Nucleus accumbens (tissue), 56 donors: ENCODE measurements at regions not wholly inside any gene's neighbourhood (a gene's known extent, or its start where the extent isn't known, plus 50 kb on each side); places are given as distances from the start of the nearest gene placed in this dataset.

Experiments
- DNase-seq, 56 donors: peaks; one replicate each; lab custom pipeline; 2025; lab: John Stamatoyannopoulos, UW

DNA sequence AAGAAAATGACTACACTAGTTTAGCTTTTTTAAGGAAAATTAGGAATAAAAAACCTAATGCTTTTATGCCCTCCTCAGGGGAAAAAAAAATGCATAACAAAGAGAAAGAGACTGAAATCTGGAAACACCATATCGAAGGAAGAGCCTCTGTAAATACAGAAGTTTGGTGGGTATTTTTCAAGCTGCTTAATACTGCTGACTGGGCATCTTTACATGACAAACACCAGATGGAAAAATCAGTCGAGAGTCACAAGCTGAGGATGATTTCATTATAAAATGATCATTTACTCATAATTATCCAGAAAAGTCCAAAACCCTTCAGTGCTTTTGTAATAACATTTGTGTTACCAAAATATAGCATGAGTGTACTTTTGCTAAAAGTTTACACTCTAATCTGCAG lies 1600.7 kb upstream of the ACVR2A start:
- DNase-seq = no peak

DNA sequence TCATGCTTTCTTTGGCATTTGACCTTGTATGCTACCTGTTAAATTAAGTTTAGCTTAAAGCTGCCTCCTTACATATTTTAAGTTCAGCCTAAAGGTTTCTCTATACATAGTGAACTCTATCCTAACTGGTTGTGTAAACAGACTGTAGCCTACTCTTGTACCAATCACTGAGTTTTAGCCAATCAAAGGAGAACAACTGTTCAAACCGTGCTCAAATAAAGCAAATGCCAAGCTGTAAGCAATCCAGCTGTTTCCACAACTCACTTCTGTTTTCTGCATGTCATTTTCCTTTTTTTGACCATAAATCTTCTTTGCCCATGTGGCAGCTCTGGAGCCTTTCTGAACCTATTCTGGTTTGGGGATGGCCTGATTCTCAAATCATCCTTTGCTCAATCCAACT lies 1603.8 kb upstream of the ACVR2A start:
- no peak for DNase-seq

DNA sequence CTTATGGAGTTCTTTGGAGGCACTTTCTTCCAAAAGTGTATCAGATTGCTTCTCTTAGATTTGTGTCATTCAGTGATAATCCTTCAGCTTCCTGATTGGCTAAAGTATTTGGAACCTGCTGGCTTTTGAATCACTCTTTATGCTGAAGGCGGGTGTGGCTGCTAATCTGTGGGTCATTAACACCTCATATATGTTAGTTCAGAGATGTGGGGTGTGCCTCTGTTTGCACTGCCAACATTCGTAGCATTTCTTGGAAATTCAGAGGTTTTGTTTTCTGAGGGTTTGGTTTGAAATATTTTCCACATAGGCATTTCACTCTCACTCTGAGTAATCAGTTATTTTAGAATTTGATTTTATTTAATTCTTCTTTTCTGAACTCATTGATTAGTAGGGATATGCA lies 1604.4 kb upstream of the ACVR2A start:
- no peak for DNase-seq

DNA sequence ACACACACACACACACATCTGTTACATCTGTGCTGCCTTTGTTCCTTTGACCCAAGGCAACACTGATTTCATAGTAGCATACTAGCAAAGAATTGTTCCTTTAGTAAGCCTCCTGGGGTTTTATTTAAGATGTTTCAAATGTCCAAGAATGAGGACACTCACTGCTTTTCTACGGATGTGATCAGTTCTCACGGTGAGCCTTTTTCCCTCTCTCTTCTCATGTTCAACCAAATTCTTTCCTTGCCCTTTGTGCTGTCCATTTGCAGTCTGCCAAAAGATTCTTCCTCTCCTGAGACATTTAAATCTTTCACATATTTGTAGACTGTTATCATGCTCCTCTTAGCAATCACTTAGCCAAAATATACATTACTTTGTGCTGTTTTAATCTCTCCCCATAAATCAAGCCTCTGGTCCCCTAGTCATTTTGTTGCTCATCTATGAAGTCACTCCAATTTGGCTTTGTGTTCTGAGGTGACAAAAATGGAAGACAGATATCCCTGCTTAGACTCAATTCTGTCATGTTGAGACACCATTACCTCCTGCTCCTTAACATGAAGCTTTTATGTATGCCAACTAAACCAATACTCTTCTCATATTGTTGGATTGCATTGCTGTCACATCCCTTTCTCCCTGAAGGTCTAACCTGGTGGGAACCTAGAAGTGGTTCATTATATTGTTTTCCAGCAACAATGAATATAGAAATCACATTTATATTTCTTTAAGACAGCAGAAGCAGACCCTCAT lies 1605.3 kb upstream of the ACVR2A start:
- DNase-seq = no peak

DNA sequence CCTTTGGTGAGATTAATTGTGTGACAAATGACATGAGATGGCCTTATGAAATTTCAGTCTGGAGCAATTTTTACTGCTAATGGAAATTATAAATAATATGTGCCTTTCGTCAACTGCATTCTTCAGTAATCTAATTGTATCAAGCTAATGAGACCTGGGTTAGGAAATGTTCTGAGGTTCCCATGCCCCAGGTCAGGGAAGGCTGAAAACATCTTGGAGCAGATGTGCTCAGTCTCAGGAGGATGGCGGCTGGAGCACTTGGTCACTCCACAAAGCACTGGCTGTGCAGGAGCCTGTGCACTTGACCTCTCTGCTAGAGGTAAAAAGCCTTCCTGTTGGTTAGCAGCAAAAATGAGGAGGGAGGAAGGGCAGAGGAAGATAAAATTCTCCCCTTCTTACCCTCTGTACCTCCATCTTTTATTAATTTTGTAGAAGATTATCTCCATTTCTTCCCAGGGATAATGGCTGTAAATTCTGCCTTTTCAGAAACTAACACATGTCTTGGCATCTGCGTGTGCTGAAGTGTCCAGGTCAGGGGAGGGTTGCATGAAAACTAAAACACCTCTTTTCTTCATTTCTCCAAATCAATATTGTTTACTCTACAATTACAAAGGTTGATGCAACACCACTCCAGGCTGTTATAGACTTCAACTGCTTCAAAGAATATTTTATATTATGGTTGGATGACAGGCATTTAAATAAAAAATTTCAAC lies 1606.4 kb upstream of the ACVR2A start:
- DNase-seq = no peak

DNA sequence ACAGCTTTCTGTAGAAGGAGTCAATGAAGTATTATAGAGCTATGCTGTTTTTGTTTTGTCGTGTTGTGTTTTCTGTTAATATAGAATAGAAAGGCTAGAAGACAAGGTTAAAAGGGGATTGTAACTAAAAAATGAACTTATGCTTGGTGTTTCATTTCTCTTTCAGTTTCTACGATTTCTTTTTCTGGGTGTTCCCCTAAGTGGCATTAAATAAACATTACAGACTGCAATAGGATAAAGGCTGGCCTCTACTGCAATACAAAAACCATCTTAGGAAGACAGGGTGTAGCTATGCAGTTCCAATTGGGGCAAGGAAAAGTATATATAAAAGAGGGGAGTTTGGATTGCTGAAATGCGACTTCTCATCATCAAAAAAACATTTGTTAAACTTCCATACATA lies 1609.7 kb upstream of the ACVR2A start:
- DNase-seq = no peak

DNA sequence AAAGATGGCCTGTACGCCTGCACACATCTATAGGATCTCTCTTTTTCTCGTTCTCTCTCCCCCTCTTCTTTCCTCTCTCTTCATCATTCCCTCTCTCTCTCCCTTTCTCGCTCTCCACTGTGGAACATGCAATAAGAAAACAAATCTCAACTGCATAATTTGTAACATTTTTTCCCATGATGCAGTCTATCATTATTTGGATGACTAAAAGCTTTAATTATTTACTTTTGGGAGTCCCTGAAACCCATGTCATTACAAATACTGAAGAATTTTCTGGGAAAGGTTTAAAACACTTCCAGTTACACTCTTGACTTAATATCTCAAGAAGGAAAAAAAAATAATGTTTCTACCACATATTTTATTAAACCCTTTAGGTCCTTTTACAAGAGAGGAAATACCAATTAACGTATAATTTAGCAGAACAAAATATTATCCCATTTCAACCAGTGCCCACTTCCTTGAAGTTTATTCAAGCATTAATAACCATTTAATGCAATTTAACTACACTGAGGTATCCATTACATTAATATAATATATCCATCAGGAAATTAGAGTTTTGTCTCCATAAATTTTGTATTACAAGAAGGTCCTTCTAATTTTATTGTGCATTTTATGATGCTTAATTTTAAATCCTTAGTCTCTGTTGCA lies 1615.2 kb upstream of the ACVR2A start:
- DNase-seq = no peak

DNA sequence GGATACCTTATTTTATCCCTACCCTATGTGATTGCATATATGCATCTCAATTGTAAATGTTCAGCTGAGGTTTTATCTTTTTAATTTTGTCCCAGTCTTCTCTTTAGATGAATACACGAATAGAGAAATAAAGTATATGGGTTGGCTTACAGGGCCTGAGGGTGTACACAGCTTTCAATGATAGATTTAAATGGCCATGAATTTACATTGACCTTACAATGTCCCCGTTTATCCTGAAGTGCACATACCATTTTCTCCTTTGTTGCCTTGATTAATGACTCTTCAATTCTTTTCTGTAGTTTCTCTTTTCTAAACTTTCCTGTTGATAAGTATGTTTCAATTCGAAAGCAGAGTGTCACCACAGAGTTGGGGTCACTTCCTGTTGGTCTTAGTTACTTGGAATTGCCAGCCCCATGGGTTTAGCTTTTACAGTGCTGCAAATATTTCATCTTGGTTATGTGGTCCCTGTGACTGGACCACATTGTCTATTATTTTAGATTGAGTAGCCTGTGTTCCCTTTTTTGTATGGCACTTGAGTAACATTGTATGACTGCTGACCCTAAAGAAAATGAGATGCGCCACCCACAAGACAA lies 1616.3 kb upstream of the ACVR2A start:
- no peak for DNase-seq

DNA sequence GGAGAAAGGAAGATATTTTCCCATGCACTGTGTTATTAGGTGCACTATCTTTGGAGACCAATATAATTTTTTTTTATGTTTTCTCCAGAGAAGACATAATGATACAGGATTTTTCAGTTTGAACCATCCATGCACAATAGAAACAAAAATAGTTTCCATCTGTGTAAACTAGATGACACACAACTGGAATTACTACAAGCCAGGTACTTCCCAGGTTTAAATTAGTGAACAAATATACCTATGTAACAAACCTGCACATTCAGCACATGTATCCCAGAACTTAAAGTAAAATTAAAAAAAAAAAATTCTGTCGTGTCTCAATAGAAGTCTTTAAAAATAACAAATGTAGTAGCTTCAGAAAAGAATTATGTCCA lies 1616.8 kb upstream of the ACVR2A start:
- DNase-seq = no peak

DNA sequence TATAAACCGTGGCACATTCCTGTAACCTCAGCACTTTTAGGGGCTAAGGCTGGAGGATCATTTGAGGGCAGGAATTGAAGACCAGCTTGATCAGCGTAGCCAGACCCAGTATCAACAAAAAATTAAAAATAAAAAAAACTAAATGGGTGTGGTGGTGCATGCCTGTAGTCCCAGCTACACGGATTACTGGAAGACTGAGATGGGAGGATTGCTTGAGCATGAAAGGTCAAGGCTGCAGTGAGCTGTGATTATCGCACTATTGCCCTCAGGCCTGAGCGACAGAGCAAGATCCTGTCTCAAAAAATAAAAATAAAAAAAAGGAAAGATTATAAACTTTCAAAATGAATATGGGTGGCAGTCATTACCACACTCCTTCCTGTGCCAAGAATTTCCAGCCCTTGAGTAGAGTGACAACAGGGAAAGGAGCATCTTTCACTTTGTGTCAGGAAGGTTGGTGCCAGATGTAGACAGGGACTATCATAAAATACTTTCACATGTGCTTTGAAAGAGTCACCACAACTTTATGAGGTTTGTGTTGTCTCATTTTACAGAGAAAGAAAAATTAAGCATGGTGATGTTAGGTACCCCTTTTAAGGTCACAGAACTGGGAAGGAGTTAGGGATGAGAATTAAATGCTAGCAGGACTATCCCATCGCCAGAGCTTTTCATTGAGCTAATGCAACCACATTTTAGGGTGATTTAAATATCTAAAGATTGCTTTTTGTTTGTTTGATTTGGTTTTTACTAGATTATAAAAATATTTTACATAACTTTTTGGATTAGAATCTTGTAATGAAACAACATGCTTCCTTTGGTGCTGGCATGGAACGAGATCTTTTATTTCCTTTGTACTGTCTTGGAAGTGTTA lies 1617.4 kb upstream of the ACVR2A start:
- no peak for DNase-seq

DNA sequence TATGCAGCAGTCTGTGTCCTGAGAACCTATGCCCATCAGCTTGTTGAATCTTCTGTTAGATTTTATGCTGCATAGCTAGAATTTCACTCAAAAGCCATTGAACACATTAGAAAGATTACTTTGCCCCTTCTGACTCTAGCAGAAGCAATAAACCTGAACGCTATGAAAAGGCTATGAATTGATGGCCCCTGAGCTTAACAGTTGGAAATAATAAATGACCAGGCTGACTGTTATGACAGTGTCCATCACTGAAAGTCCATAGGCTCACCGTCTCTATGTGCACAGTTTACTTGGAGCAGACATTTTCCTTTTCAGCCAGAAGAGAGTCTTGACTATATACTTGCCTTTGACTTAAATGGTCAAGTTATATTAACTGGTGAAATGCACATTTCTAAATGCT lies 1618.8 kb upstream of the ACVR2A start:
- DNase-seq = no peak

DNA sequence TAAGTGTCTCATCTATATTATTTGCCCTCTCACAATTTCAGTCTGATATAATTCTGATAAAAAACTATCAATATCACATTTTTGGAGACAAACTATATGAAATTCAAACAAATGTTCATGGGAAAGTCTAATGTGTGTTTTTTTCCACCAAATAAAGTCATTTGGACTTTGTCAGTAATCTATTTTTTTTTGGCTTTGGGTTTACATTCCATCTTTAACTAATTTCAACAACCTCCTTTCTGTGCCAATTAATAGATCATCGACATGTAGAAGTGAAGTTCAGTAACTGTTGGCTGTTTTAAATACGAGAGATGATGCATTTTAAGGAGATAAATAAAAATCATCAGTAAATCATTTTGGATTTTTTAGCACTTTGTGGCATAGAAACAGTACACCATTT lies 1623.0 kb upstream of the ACVR2A start:
- no peak for DNase-seq

DNA sequence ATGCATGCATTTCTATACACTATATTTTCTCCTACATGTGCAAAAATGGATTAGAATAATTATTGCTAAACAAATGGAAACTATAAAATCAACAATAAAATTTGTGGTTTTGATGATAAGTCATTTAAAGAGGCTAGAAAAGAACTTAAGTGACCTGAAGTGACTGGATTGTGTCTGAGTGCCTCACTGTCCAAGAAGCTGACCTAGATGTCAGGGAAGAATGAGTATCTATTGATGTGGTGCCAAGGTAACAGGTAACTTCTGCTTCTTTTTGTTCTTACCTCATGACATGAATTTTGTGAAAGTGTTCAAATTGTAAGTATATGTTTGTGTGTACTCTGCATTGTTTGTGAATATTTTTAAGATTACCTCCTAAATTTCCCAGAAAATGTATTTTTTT lies 1623.9 kb upstream of the ACVR2A start:
- no peak for DNase-seq

DNA sequence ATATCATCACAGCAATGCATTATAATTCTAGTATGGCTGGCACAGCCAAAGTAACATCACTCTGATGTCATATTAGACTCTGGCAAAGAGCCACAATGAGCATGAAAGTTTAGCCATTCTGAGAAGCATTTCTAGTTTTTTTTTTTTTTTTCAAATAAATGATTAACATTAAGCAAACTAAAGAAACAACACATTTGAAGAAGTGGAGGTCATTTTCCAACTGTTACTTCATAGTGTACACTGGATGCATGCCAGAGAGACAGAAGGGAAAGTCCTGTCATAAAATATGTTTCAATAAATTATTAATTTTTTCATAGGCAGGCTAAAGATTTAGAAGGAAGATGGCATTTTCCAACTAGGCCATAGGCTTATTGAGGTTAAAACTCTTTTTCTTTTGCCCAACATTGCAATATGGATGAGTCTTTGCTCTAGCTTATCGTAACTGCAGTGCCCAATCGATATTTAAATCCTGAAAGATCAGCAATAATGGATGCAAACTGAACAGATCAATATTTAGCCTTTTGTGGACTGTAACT lies 1630.4 kb upstream of the ACVR2A start:
- no peak for DNase-seq

DNA sequence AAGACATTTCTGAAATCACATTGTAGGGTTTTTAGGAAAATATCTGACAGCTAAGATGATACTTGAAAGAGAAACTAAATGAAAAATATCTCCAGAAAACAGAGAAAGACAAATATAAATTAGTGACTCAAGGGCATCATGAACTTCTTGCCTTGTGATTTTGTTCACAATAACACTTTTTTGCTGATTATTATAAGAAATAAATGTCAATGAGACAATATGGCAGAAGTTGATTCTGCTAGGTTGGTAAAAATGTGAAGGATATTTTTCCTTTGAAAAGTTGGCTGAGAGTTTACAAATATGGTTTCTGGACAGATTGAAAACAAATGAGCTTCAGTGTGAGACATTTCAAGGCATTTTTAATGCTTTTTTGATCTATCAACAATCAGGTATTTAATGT lies 1631.2 kb upstream of the ACVR2A start:
- DNase-seq = no peak

DNA sequence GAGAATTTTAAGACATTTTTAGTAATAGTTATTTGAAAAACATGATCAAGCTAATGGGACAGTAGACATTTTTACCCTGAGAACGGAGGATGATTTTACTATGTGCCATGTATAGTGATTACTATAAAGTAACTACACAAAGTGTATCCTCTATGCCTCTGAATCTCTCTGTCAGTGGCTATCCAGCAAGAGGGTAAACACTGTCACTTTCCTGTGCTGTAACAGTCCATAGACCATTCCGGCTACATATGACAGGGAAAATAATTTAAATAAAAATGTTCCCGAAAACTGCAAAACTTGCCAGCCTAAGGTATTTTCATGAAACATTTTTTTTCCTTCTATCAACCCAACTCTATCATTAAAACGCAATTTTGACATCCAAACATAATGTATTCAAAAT lies 1632.2 kb upstream of the ACVR2A start:
- no peak for DNase-seq

DNA sequence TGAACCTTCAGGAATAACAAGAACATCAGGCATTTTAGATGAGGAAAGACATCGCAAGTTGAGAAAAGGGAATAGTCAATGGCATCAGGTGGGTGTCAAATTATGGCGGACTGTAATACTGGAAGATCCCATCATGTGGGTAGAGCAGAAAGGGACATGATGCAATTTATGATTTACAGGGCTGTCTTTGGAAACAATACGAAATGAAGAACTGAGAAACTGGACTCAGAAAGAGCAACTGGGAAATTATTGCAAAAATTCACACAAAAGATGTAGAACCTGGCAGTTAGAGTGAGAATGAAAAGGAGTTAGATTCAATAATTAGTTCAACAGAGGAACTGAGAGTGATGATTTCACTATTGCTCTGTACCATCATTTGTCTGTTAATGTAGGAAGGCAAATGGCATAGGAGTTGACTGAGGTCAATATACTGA lies 1635.0 kb upstream of the ACVR2A start:
- no peak for DNase-seq

DNA sequence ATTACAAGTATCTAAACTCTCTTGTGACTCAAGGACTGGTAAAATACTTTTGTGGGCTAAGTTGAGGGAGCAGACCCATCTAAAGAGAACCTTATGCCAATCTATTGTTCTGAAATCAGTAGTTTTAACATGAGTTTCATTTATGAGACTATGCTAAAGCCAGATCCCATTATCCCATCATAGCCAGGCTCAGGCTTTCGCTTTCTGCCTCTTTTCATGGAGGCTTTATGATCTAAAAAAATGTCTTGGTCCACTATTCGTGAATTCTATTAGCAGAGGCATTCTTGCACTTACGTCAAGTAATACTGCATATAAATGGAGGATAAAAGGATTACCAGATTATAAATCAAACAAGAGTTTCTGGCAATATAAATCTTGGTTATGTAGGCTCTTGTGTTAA lies 1636.9 kb upstream of the ACVR2A start:
- DNase-seq = no peak

DNA sequence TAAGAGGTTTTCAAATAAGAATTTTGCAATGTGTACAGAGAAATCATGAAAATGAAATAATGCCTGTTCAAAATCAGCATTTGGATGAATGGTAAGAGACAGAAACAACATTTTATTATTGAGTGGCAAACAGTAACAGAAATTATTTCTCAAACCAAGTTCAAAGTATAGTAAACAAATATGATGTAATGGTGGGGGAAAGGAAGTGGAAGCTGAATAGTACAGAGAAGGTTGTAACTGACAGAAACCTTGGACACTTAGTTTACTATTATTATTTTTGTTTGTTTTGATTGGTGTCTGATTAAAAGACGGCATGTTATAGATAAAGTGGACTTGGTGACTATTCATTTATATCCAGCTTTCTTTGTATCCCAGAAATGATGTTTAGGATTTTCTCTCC lies 1637.4 kb upstream of the ACVR2A start:
- no peak for DNase-seq

DNA sequence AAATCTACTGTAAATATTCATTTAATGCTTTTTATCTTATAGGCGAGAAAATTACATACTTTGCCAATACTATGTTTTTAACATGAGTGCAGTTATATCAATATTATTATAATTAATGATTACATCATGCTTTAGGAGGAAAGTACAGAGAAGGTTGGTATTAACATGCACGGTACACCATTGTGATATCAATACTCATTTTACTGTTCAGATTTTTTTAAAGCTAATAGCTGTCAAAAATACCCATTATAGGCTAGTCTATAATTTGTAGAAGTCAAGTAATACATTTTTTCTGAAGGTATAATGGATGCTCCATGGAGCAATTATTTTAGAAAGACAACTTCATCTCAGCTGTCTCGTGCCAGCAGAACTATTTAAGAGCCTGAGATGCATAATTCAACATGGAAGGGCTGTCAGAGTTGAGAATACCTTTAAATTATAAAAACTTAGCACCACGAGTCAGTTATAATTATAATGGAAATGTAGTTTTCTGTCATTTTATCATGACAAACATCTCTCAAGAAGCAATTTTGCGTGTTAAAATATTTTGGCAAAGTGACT lies 1641.7 kb upstream of the ACVR2A start:
- no peak for DNase-seq
